ENCODE measurements at regions not wholly inside any gene's neighbourhood (a gene's known extent, or its start where the extent isn't known, plus 50 kb on each side); places are given as distances from the start of the nearest gene placed in this dataset.

DNA sequence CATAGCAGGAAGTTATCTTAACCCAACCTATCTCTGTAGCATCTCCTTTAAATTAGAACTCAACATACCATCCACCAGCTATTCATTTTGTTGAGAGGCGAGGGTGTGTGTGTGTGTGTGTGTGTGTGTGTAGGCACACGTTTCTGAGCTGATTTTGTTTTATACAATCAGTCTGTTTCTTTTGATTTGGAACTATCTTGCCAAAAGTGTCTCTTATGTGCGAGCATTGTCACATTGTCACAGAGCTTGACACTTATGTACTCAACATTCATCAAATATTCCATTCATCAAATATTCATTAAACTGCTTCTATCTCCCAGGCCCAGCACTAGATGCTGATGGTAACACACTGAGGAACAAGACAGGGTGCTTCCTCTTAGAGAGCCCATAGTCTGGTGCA is 180.4 kb downstream of the HAPSTR1 start:
- Histone ChIP-seq H3K36me3 (ENCODE audit: control insufficient read depth in 4 of 4, insufficient read depth in 3 of 4, low read depth in 1 of 4, low read length in 3 of 4) (no peaks in the 10 kb centered on the region), H3K4me1 (ENCODE audit: control insufficient read depth in 4 of 4, insufficient read depth in 4 of 4, low read length in 3 of 4) (no peaks in the 10 kb centered on the region), H3K9ac (ENCODE audit: low read depth in 1 of 2, low read length in 2 of 2) (no peak overlapping the region), H3K9me3 (ENCODE audit: control insufficient read depth in 4 of 4, low read length in 3 of 4) (no peaks in the 10 kb centered on the region), H3K4me3 (ENCODE audit: low read depth in 1 of 3, low read length in 3 of 3) (no peak overlapping the region), H3K27me3 (ENCODE audit: control insufficient read depth in 4 of 4, insufficient read depth in 4 of 4, low read length in 3 of 4) (no peaks in the 10 kb centered on the region), H3K27ac (ENCODE audit: low read depth in 1 of 2, low read length in 2 of 2) (no peak overlapping the region)
- 81% methylated on average over 3 of the region's 3 CpGs for WGBS
- TF ChIP-seq REST (IDR thresholded peaks at IDR 0.05) = no peak
- TF ChIP-seq HNF4G (IDR thresholded peaks at IDR 0.05) = no peak
- TF ChIP-seq JUND (IDR thresholded peaks at IDR 0.05) = no peak
- TF ChIP-seq RXRA (IDR thresholded peaks at IDR 0.05) = no peak
- TF ChIP-seq RAD21 (IDR thresholded peaks at IDR 0.05) = no peak
- TF ChIP-seq, protein P1, sequence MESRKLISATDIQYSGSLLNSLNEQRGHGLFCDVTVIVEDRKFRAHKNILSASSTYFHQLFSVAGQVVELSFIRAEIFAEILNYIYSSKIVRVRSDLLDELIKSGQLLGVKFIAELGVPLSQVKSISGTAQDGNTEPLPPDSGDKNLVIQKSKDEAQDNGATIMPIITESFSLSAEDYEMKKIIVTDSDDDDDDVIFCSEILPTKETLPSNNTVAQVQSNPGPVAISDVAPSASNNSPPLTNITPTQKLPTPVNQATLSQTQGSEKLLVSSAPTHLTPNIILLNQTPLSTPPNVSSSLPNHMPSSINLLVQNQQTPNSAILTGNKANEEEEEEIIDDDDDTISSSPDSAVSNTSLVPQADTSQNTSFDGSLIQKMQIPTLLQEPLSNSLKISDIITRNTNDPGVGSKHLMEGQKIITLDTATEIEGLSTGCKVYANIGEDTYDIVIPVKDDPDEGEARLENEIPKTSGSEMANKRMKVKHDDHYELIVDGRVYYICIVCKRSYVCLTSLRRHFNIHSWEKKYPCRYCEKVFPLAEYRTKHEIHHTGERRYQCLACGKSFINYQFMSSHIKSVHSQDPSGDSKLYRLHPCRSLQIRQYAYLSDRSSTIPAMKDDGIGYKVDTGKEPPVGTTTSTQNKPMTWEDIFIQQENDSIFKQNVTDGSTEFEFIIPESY (IDR thresholded peaks at IDR 0.05) = no peak
- TF ChIP-seq GABPA (IDR thresholded peaks at IDR 0.05 in 1 of 2, conservative IDR thresholded peaks at IDR 0.05 in 1 of 2) = no peak
- TF ChIP-seq TAF1 (conservative IDR thresholded peaks at IDR 0.05) = no peak
- no peak for TF ChIP-seq EGR1 (IDR thresholded peaks at IDR 0.05; ENCODE audit: low read depth in 2 of 2)
- TF ChIP-seq FOXA2 (IDR thresholded peaks at IDR 0.05) = no peak
- TF ChIP-seq YY1 (IDR thresholded peaks at IDR 0.05) = no peak
- TF ChIP-seq FOXA1 (IDR thresholded peaks at IDR 0.05) = no peak
- TF ChIP-seq ATF3 (IDR thresholded peaks at IDR 0.05) = no peak
- no peak for TF ChIP-seq HNF4A (conservative IDR thresholded peaks at IDR 0.05)
- no peak for TF ChIP-seq NR2F2 (IDR thresholded peaks at IDR 0.05)
- no peak for TF ChIP-seq SP1 (IDR thresholded peaks at IDR 0.05)
- TF ChIP-seq CTCF (IDR thresholded peaks at IDR 0.05; ENCODE audit: low read depth, low read length, missing input control) = no peak
- TF ChIP-seq, protein P2, sequence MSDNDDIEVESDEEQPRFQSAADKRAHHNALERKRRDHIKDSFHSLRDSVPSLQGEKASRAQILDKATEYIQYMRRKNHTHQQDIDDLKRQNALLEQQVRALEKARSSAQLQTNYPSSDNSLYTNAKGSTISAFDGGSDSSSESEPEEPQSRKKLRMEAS (IDR thresholded peaks at IDR 0.05) = no peak
- no peak for DNase-seq (ENCODE audit: low spot score)

Data from liver (tissue), 8 donors.